ENCODE measurements at regions not wholly inside any gene's neighbourhood (a gene's known extent, or its start where the extent isn't known, plus 50 kb on each side); places are given as distances from the start of the nearest gene placed in this dataset.

GRCh38 chr10:57341294-57341693 is 926.4 kb downstream of the IPMK start:
- no peak for TF ChIP-seq CTCF (IDR thresholded peaks at IDR 0.05; ENCODE audit: poor library complexity)
- TF ChIP-seq EZH2 (IDR thresholded peaks at IDR 0.05; ENCODE audit: borderline replicate concordance) = no peak
- no peak for TF ChIP-seq EZH2phosphoT487 (IDR thresholded peaks at IDR 0.05; ENCODE audit: low read depth, severe bottlenecking, unreplicated experiment)

All from hepatocyte (in vitro differentiated cells).